Body of pancreas (tissue), 4 donors: ENCODE measurements at regions not wholly inside any gene's neighbourhood (a gene's known extent, or its start where the extent isn't known, plus 50 kb on each side); places are given as distances from the start of the nearest gene placed in this dataset.
A peak's percentile ranks its signal among the peaks of the same experiment; 100 is the strongest.

Experiments used
- ATAC-seq: fragments of 150-250 bp; one replicate; pipeline ENCODE4 v1.9.1; 2016
- DNase-seq, 4 donors: peaks; one replicate each; pipeline ENCODE4 v3.0.0-alpha.2; 2019
- H3K27ac ChIP-seq, 4 donors: fragments of 200-600 bp; sonication (generic); 1 replicate in 3 of 4; 2 replicates in 1 of 4; pipeline versions ENCODE4 v1.5.1 to v1.6.1; 2016 to 2019; ENCODE audit warnings: mild to moderate bottlenecking in 1 of 4, mixed read lengths in 1 of 4, moderate library complexity in 1 of 4
- H3K27me3 ChIP-seq, 2 donors: fragments of 200-600 bp; sonication (generic); one replicate each; pipeline ENCODE4 v1.6.0; 2016; ENCODE audit warnings: mild to moderate bottlenecking in 1 of 2
- H3K36me3 ChIP-seq, 2 donors: fragments of 200-600 bp; sonication (generic); replicated peaks in 1 of 2; 2 replicates each; pipeline ENCODE4 v1.5.1; 2016; ENCODE audit warnings: low read depth in 2 of 2; ENCODE audit not compliant: insufficient read depth in 1 of 2
- H3K4me1 ChIP-seq: fragments of 200-600 bp; sonication (generic); one replicate; pipeline ENCODE4 v1.6.0; 2016
- H3K4me3 ChIP-seq, 2 donors: fragments of 200-600 bp; sonication (generic); 1 replicate in 1 of 2; 2 replicates in 1 of 2; pipeline ENCODE4 v1.5.1; 2016 to 2019
- H3K9me3 ChIP-seq, 3 donors: fragments of 200-600 bp; sonication (generic); 1 replicate in 2 of 3; 2 replicates in 1 of 3; pipeline ENCODE4 v1.5.1; 2016
- CTCF ChIP-seq, 7 experiments: fragments of 450-650 bp in 4 of 7; fragments of 200-600 bp in 3 of 7; sonication (generic) in 3 of 7; IDR thresholded peaks; one replicate each; pipeline ENCODE4 v1.5.1; 2016 to 2019; ENCODE audit warnings: antibody characterized with exemption in 7 of 7
- POLR2A ChIP-seq, 3 donors: fragments of 450-650 bp; IDR thresholded peaks; one replicate each; pipeline ENCODE4 v1.6.1; 2016; ENCODE audit warnings: antibody characterized with exemption in 3 of 3, mild to moderate bottlenecking in 2 of 3
- WGBS, 2 donors: methylation state at CpG; one replicate each; pipeline ENCODE4 v1.1.5; 2017; 5-methylcytosine and 5-hydroxymethylcytosine counted together
- intact Hi-C: fragments of 100-400 bp; cut with DNase I; formaldehyde crosslinking; loops from one replicate; pipeline ENCODE4 v1.15.1; 2023

GRCh38 chr22:27327497-27327896 lies 474.1 kb downstream of the MN1 start:
- Histone ChIP-seq H3K36me3 (no peaks in the 10 kb centered on the region), H3K9me3 (no peaks in the 10 kb centered on the region), H3K27me3 (peaks cover 0 to 2% of the 10 kb centered on the region in 2 donors), H3K27ac (no peak overlapping the region), H3K4me3 (no peak overlapping the region), H3K4me1 (peaks cover 12% of the 10 kb centered on the region)
- TF ChIP-seq POLR2A (IDR thresholded peaks at IDR 0.05): no peak
- no peak for TF ChIP-seq CTCF (IDR thresholded peaks at IDR 0.05)
- no peak for ATAC-seq
- DNase-seq: no peak
- 81 to 86% methylated on average over 4 of the region's 4 CpGs for WGBS, 2 donors
- intact Hi-C loops: no loop called here

GRCh38 chr22:27327981-27328721 lies 473.4 kb downstream of the MN1 start:
- intact Hi-C loops: no loop called here
- Histone ChIP-seq H3K36me3 (no peaks in the 10 kb centered on the region), H3K9me3 (no peaks in the 10 kb centered on the region), H3K27me3 (no peaks in the 10 kb centered on the region), H3K27ac (no peak overlapping the region), H3K4me3 (no peak overlapping the region), H3K4me1 (peaks cover 12% of the 10 kb centered on the region)
- no peak for TF ChIP-seq CTCF (IDR thresholded peaks at IDR 0.05)
- TF ChIP-seq POLR2A (IDR thresholded peaks at IDR 0.05): no peak
- WGBS, 2 donors: 72 to 75% methylated on average over 5 of the region's 5 CpGs
- ATAC-seq (no peak), DNase-seq (no peak)

- Histone ChIP-seq H3K4me1 (peaks cover 12% of the 10 kb centered on the region), H3K4me3 (no peak overlapping the region), H3K27me3 (no peaks in the 10 kb centered on the region), H3K27ac (no peak overlapping the region), H3K36me3 (no peaks in the 10 kb centered on the region), H3K9me3 (no peaks in the 10 kb centered on the region)
- ATAC-seq: no peak
- intact Hi-C loops: no loop called here
- no peak for DNase-seq
- WGBS, 2 donors: 40 to 45% methylated on average over 13 of the region's 13 CpGs
- TF ChIP-seq POLR2A (IDR thresholded peaks at IDR 0.05) (no peak), CTCF (IDR thresholded peaks at IDR 0.05) (no peak)
Observed at GRCh38 chr22:27329131-27329850, 472.3 kb downstream of the MN1 start.

- WGBS, 2 donors: 41 to 56% methylated on average over 3 of the region's 3 CpGs
- intact Hi-C loops: no loop called here
- H3K27ac ChIP-seq: no peak overlapping the region
- no peaks in the 10 kb centered on the region for H3K9me3 ChIP-seq
- H3K27me3 ChIP-seq: no peaks in the 10 kb centered on the region
- no peak for ATAC-seq
- TF ChIP-seq POLR2A (IDR thresholded peaks at IDR 0.05): no peak
- peak in 1 of 4 donors; percentile 19 for DNase-seq
- H3K4me3 ChIP-seq: no peak overlapping the region
- H3K4me1 ChIP-seq: peaks cover 12% of the 10 kb centered on the region
- H3K36me3 ChIP-seq: no peaks in the 10 kb centered on the region
Observed at GRCh38 chr22:27329966-27330645, 471.4 kb downstream of the MN1 start.
